ENCODE measurements at regions not wholly inside any gene's neighbourhood (a gene's known extent, or its start where the extent isn't known, plus 50 kb on each side); places are given as distances from the start of the nearest gene placed in this dataset.

- TF ChIP-seq, protein P1, sequence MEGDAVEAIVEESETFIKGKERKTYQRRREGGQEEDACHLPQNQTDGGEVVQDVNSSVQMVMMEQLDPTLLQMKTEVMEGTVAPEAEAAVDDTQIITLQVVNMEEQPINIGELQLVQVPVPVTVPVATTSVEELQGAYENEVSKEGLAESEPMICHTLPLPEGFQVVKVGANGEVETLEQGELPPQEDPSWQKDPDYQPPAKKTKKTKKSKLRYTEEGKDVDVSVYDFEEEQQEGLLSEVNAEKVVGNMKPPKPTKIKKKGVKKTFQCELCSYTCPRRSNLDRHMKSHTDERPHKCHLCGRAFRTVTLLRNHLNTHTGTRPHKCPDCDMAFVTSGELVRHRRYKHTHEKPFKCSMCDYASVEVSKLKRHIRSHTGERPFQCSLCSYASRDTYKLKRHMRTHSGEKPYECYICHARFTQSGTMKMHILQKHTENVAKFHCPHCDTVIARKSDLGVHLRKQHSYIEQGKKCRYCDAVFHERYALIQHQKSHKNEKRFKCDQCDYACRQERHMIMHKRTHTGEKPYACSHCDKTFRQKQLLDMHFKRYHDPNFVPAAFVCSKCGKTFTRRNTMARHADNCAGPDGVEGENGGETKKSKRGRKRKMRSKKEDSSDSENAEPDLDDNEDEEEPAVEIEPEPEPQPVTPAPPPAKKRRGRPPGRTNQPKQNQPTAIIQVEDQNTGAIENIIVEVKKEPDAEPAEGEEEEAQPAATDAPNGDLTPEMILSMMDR (IDR thresholded peaks at IDR 0.05) = no peak
- no peak for TF ChIP-seq POLR2A (IDR thresholded peaks at IDR 0.05)
Observed at GRCh38 chr10:2130705-2131305, 393.5 kb upstream of the ADARB2 start.

Data from right lobe of liver (tissue), 4 donors.